ENCODE measurements at regions not wholly inside any gene's neighbourhood (a gene's known extent, or its start where the extent isn't known, plus 50 kb on each side); places are given as distances from the start of the nearest gene placed in this dataset.

DNA sequence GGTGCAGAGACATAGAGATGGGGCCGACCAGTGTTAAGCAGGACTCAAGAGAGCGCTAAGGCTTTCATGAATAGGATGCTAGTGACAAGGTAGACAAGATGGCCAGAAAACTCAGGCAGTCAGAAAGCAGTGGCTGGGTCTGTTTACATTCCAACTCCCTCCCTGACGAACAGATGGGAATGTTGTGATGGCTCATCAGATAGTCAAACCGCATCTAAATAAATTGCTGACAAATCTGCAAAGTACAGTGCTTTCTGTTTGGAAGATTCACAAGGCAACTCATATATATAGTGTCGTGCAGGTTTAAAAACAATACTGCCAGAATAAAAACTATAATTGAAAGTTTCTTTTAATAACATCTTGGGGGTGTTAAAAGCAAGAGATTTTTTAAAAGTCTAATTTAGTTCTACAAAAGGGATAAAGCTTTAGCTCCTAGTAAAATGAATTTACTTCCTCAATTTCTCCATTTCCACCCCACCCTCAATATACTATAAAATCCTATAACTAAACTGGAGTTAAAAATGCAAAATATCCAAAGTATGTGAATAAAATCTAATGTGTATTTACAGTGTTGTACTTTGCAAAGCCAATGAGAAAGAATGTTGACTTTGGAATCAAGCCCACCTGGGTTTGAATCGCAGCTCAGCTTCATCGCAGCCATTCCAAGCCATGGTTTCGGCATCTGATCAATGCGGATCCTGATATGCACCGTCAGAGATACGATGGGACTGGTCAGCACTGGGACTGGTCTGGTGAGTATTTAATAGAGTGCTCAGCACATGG lies 247.3 kb upstream of the PDE10A start:
- Mint-ChIP-seq H3K27me3 (ENCODE audit: unreplicated experiment) (peaks cover 4% of the 10 kb centered on the region), H3K4me1 (ENCODE audit: low read depth, unreplicated experiment) (no peaks in the 10 kb centered on the region), H3K27ac (ENCODE audit: unreplicated experiment) (no peak overlapping the region), H3K4me3 (ENCODE audit: unreplicated experiment) (no peak overlapping the region), H3K36me3 (ENCODE audit: unreplicated experiment) (peaks cover 5% of the 10 kb centered on the region), H3K9me3 (ENCODE audit: unreplicated experiment) (no peaks in the 10 kb centered on the region)
- TF ChIP-seq, protein P1, sequence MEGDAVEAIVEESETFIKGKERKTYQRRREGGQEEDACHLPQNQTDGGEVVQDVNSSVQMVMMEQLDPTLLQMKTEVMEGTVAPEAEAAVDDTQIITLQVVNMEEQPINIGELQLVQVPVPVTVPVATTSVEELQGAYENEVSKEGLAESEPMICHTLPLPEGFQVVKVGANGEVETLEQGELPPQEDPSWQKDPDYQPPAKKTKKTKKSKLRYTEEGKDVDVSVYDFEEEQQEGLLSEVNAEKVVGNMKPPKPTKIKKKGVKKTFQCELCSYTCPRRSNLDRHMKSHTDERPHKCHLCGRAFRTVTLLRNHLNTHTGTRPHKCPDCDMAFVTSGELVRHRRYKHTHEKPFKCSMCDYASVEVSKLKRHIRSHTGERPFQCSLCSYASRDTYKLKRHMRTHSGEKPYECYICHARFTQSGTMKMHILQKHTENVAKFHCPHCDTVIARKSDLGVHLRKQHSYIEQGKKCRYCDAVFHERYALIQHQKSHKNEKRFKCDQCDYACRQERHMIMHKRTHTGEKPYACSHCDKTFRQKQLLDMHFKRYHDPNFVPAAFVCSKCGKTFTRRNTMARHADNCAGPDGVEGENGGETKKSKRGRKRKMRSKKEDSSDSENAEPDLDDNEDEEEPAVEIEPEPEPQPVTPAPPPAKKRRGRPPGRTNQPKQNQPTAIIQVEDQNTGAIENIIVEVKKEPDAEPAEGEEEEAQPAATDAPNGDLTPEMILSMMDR (IDR thresholded peaks at IDR 0.05; ENCODE audit: partially characterized antibody, unreplicated experiment): no peak
- DNase-seq: no peak

DNA sequence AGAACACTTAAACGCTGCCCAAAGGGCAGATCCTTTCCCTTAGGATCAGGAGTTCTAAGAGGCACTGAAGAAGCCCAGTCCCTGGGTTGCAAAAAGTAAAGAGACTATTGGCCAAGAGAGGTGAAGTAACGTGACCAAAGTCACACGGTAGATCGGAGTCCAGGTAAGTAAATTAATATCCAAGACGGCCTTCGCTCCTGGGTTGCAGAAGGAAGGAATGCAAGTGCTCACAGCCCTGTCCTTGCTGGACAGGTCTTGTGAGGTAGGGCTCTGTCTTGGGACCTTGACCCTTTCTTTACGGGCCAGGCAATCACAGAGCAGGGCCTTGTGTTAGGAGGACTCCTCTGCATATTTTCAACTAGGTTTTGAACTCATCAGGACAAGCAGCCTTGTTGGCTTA lies 243.7 kb upstream of the PDE10A start:
- TF ChIP-seq, protein P1 (IDR thresholded peaks at IDR 0.05; ENCODE audit: partially characterized antibody, unreplicated experiment): no peak
- no peak for DNase-seq
- H3K4me1 Mint-ChIP-seq (ENCODE audit: low read depth, unreplicated experiment): no peaks in the 10 kb centered on the region
- H3K27ac Mint-ChIP-seq (ENCODE audit: unreplicated experiment): no peak overlapping the region
- peaks cover 5% of the 10 kb centered on the region for H3K36me3 Mint-ChIP-seq (ENCODE audit: unreplicated experiment)
- H3K27me3 Mint-ChIP-seq (ENCODE audit: unreplicated experiment): peaks cover 4% of the 10 kb centered on the region
- no peaks in the 10 kb centered on the region for H3K9me3 Mint-ChIP-seq (ENCODE audit: unreplicated experiment)
- H3K4me3 Mint-ChIP-seq (ENCODE audit: unreplicated experiment): no peak overlapping the region

DNA sequence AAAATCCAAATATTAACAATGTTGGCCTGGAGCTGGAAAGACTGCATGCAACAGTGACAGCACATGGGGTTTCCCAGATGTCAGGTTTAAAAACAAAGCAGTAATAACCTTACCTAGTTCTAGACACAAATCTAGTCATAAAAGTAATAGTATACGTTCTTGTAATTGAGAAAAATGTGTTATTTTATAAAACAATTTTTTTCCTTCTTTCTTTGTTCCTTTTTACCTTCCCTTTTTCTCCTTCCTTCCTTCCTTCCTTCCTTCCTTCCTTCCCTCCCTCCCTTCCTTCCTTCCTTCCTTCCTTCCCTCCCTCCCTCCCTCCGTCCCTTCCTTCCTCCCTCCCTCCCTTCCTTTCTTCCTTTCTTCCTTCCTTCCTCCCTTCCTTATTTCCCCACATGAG lies 242.7 kb upstream of the PDE10A start:
- H3K36me3 Mint-ChIP-seq (ENCODE audit: unreplicated experiment): peaks cover 5% of the 10 kb centered on the region
- H3K4me1 Mint-ChIP-seq (ENCODE audit: low read depth, unreplicated experiment): no peaks in the 10 kb centered on the region

DNA sequence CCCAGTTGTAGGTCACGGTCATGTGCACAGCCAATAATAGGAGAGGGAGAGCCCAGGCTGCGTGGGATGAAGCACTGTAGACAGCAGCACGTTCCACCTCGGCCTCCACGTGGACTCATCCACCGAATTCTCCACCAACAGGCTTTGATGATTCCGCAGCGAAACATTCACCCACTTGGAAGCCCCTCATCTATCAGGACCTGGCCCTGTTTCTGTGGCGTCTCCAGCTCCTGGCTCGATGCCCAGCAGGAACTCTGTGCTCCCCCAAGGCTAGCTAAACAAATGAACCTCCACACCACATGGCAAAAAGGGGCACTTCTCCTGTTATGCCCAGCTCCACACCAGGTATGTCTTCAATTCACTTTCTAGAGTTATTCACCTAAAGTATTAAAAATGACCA lies 237.9 kb upstream of the PDE10A start:
- H3K4me3 Mint-ChIP-seq (ENCODE audit: unreplicated experiment): no peak overlapping the region
- H3K4me1 Mint-ChIP-seq (ENCODE audit: low read depth, unreplicated experiment): no peaks in the 10 kb centered on the region
- H3K27me3 Mint-ChIP-seq (ENCODE audit: unreplicated experiment): peaks cover 7% of the 10 kb centered on the region
- H3K36me3 Mint-ChIP-seq (ENCODE audit: unreplicated experiment): no peaks in the 10 kb centered on the region
- peaks cover 1% of the 10 kb centered on the region for H3K9me3 Mint-ChIP-seq (ENCODE audit: unreplicated experiment)
- TF ChIP-seq, protein P1 (IDR thresholded peaks at IDR 0.05; ENCODE audit: partially characterized antibody, unreplicated experiment): no peak
- DNase-seq: no peak
- no peak overlapping the region for H3K27ac Mint-ChIP-seq (ENCODE audit: unreplicated experiment)

More for the DNA sequence above, 242.7 kb upstream of the PDE10A start:
- no peak overlapping the region for H3K27ac Mint-ChIP-seq (ENCODE audit: unreplicated experiment)
- no peak for DNase-seq
- H3K9me3 Mint-ChIP-seq (ENCODE audit: unreplicated experiment): no peaks in the 10 kb centered on the region
- TF ChIP-seq, protein P1 (IDR thresholded peaks at IDR 0.05; ENCODE audit: partially characterized antibody, unreplicated experiment): no peak
- peaks cover 4% of the 10 kb centered on the region for H3K27me3 Mint-ChIP-seq (ENCODE audit: unreplicated experiment)
- no peak overlapping the region for H3K4me3 Mint-ChIP-seq (ENCODE audit: unreplicated experiment)

DNA sequence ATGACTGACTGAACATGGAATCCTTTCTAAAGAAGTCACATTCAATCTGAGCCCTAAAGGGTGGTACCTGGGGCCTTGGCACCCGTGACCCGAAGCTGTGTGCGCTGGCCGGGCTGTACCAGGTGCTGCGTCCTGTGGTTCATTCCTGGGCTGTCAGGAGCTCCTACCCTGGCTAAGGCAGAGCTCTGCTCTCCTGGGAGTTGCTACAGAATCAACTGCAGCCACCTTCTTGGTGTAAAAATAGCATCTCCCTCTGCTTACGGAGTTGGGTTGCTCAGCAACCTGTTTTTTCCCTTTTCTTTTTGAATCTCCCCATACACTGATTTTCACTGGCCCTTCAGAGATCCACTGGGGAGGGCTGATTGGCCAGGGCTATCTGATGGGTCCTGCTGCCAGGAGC lies 236.6 kb upstream of the PDE10A start:
- Mint-ChIP-seq H3K4me3 (ENCODE audit: unreplicated experiment) (no peak overlapping the region), H3K4me1 (ENCODE audit: low read depth, unreplicated experiment) (no peaks in the 10 kb centered on the region), H3K9me3 (ENCODE audit: unreplicated experiment) (peaks cover 1% of the 10 kb centered on the region), H3K27ac (ENCODE audit: unreplicated experiment) (no peak overlapping the region), H3K36me3 (ENCODE audit: unreplicated experiment) (no peaks in the 10 kb centered on the region), H3K27me3 (ENCODE audit: unreplicated experiment) (peaks cover 7% of the 10 kb centered on the region)
- no peak for DNase-seq
- TF ChIP-seq, protein P1 (IDR thresholded peaks at IDR 0.05; ENCODE audit: partially characterized antibody, unreplicated experiment): no peak
